A673 (cell line): ENCODE measurements at regions not wholly inside any gene's neighbourhood (a gene's known extent, or its start where the extent isn't known, plus 50 kb on each side); places are given as distances from the start of the nearest gene placed in this dataset.

Experiments used
- BruUV-seq: library from RNA; stranded (reverse); fragments of 400-500 nt; replicated peaks from 2 replicates; lab custom pipeline; 2021; lab: Mats Ljungman, UMichigan
- CTCF ChIA-PET: fragments of 300-600 bp; sonication (Branson Sonifier 250); formaldehyde crosslinking; loops from one replicate; lab custom pipeline; 2022; ENCODE audit warnings: antibody characterized with exemption; lab: Charles Lee
- POLR2A ChIA-PET: fragments of 300-600 bp; sonication (Branson Sonifier 250); formaldehyde crosslinking; loops from one replicate; lab custom pipeline; 2022; ENCODE audit warnings: antibody characterized with exemption; ENCODE audit not compliant: low non-redundant PET; lab: Charles Lee
- DNase-seq: peaks from one replicate; pipeline ENCODE4 v3.0.0-alpha.2; 2015; ENCODE audit warnings: low spot score
- H3K27ac ChIP-seq: fragments of 200-600 bp; sonication (generic); 2 replicates; pipeline ENCODE4 v1.5.1; 2016; ENCODE audit warnings: mixed run types, low read depth, mild to moderate bottlenecking, mixed read lengths, antibody characterized with exemption, low read length; ENCODE audit not compliant: poor library complexity, severe bottlenecking
- H3K27me3 ChIP-seq: fragments of 200-600 bp; sonication (generic); replicated peaks from 2 replicates; pipeline ENCODE4 v1.6.1; 2017; ENCODE audit warnings: mixed run types, low read depth, mild to moderate bottlenecking, mixed read lengths, antibody characterized with exemption, low read length; ENCODE audit not compliant: insufficient read depth, poor library complexity
- H3K36me3 ChIP-seq: fragments of 200-600 bp; sonication (generic); 2 replicates; pipeline ENCODE4 v1.6.1; 2016; ENCODE audit warnings: mixed run types, mild to moderate bottlenecking, mixed read lengths, antibody characterized with exemption, low read length; ENCODE audit not compliant: insufficient read depth, poor library complexity, severe bottlenecking
- H3K4me1 ChIP-seq: fragments of 200-600 bp; sonication (generic); 2 replicates; pipeline ENCODE4 v1.6.1; 2017; ENCODE audit warnings: mixed run types, mild to moderate bottlenecking, mixed read lengths, antibody characterized with exemption, low read length; ENCODE audit not compliant: insufficient read depth, poor library complexity, severe bottlenecking
- H3K4me3 ChIP-seq: fragments of 200-600 bp; sonication (generic); 2 replicates; pipeline ENCODE4 v1.5.1; 2016; ENCODE audit warnings: low read depth, mixed run types, mild to moderate bottlenecking, mixed read lengths, low read length; ENCODE audit not compliant: poor library complexity, severe bottlenecking
- H3K9me3 ChIP-seq: fragments of 200-600 bp; sonication (generic); 2 replicates; pipeline ENCODE4 v1.6.1; 2016; ENCODE audit warnings: mixed run types, low read depth, mild to moderate bottlenecking, mixed read lengths, antibody characterized with exemption, low read length; ENCODE audit not compliant: poor library complexity, severe bottlenecking
- CTCF ChIP-seq: fragments of 300-800, 200-600 bp; sonication (generic); conservative IDR thresholded peaks from 2 replicates; pipeline ENCODE4 v1.5.1; 2017; ENCODE audit warnings: low read depth, mild to moderate bottlenecking, antibody characterized with exemption, low read length, moderate library complexity, mixed read lengths
- EZH2 ChIP-seq: fragments of 200-600 bp; sonication (generic); IDR thresholded peaks from 2 replicates; pipeline ENCODE4 v1.6.1; 2017; ENCODE audit warnings: borderline replicate concordance, low read depth, mild to moderate bottlenecking, mixed read lengths, antibody characterized with exemption, low read length; ENCODE audit not compliant: poor library complexity, severe bottlenecking
- intact Hi-C: fragments of 100-400 bp; cut with micrococcal nuclease; formaldehyde crosslinking; loops from one replicate; pipeline ENCODE4 v1.10.0; 2022; ENCODE audit not compliant: unreplicated experiment

- ChIA-PET CTCF (no interaction called here), POLR2A (no interaction called here)
- TF ChIP-seq EZH2 (no peak), CTCF (no peak)
- intact Hi-C loops: no loop called here
- Histone ChIP-seq H3K9me3 (no peaks in the 10 kb centered on the region), H3K4me3 (no peak overlapping the region), H3K4me1 (no peaks in the 10 kb centered on the region), H3K27me3 (peaks cover 4% of the 10 kb centered on the region), H3K27ac (no peak overlapping the region), H3K36me3 (no peaks in the 10 kb centered on the region)
- BruUV-seq: no TSS peak
- DNase-seq: no peak
Observed at GRCh38 chr15:38186507-38186906, 66.1 kb upstream of the SPRED1 start.

DNA sequence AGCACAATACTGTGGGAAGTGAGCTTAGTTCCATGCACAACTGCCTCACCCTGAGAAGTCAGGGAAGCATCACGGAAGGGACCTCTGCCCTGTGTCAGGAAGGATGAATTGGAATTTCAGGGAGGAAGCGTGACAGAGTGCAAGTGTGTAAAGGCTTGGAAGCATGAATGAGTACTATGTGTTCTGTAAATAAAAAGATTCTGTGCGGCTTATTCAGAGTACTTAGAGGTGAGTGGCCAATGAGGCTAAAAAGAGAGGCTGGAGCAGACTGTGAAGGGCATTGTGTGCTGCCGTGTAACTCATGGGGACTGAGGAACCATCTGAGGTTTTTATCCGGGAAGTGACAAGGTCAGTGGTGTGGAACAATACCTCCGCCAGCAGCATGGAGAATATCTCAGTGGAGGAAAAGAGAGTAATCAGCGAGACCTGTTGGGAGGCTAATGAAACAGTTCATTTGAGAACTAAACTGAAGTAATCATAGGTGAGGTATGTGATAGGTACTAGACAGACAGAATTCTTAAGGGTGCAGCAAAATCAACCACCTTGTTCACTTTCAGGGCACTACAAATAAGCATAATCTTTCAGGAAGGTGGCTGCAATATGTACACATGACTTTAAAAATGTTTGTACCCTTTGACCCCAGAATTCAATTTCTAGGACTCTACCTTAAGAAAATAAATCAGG, 64.9 kb upstream of the SPRED1 start:
- Histone ChIP-seq H3K27ac (no peak overlapping the region), H3K27me3 (peaks cover 4% of the 10 kb centered on the region), H3K4me1 (no peaks in the 10 kb centered on the region), H3K4me3 (no peak overlapping the region), H3K36me3 (no peaks in the 10 kb centered on the region), H3K9me3 (no peaks in the 10 kb centered on the region)
- ChIA-PET CTCF (no interaction called here), POLR2A (no interaction called here)
- no peak for DNase-seq
- intact Hi-C loops: no loop called here
- TF ChIP-seq EZH2 (no peak), CTCF (no peak)
- no TSS peak for BruUV-seq

GRCh38 chr15:38189671-38190295, 62.9 kb upstream of the SPRED1 start:
- Histone ChIP-seq H3K4me1 (no peaks in the 10 kb centered on the region), H3K27me3 (peaks cover 4% of the 10 kb centered on the region), H3K36me3 (no peaks in the 10 kb centered on the region), H3K27ac (no peak overlapping the region), H3K9me3 (no peaks in the 10 kb centered on the region), H3K4me3 (no peak overlapping the region)
- BruUV-seq: no TSS peak
- CTCF ChIA-PET: no interaction called here
- intact Hi-C loops: no loop called here
- DNase-seq: no peak
- POLR2A ChIA-PET: no interaction called here
- no peak for TF ChIP-seq CTCF
- no peak for TF ChIP-seq EZH2
